ENCODE measurements at regions not wholly inside any gene's neighbourhood (a gene's known extent, or its start where the extent isn't known, plus 50 kb on each side); places are given as distances from the start of the nearest gene placed in this dataset.

DNA sequence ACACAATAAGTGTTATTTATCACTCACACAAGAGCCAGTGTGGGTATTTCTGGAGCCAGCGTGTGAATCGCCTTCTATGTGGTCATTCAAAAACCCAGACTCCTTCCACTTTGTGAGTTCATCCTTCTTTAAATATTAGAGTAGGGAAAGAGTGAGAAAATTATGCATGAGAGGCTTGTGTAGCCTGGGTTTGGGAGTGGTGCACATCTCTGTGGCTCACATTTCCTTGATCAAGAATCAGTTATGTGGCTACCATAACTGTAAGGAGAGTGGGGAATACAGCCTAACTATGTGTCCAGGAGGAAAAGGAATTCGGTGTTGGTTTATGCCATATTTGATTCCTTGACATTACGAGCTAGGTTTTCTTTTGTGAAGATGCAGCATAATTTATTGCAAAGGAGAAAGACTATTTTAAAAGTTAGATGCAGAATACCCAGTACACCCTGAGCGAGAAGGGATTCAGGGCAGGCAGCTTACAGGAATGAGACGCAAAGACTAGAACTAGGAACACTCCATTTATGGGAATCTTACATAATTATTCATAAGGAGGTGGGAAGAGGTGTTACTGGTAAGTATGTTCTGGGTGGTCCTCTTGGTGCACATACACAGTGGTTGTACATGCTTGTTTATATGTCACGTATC lies 638.5 kb downstream of the COL12A1 start:
- no peak overlapping the region for H3K4me2 ChIP-seq (ENCODE audit: low read length)
- no peaks in the 10 kb centered on the region for H3K27me3 ChIP-seq (ENCODE audit: control insufficient read depth, low read length)
- H4K20me1 ChIP-seq (ENCODE audit: control insufficient read depth, insufficient read depth, low read depth, low read length) = no peaks in the 10 kb centered on the region
- no peak overlapping the region for H3K4me3 ChIP-seq (ENCODE audit: low read length)
- no peak overlapping the region for H3K27ac ChIP-seq (ENCODE audit: low read depth, low read length)
- H3K79me2 ChIP-seq (ENCODE audit: control insufficient read depth, low read length) = no peaks in the 10 kb centered on the region
- no peaks in the 10 kb centered on the region for H3K9me3 ChIP-seq (ENCODE audit: control insufficient read depth, insufficient read depth, low read length)
- no peaks in the 10 kb centered on the region for H3K4me1 ChIP-seq (ENCODE audit: control insufficient read depth, low read length)
- H3K36me3 ChIP-seq (ENCODE audit: control insufficient read depth, low read length) = no peaks in the 10 kb centered on the region
- no peaks in the 10 kb centered on the region for H3F3A ChIP-seq (ENCODE audit: control insufficient read depth, insufficient read depth)
- TF ChIP-seq, protein P1, sequence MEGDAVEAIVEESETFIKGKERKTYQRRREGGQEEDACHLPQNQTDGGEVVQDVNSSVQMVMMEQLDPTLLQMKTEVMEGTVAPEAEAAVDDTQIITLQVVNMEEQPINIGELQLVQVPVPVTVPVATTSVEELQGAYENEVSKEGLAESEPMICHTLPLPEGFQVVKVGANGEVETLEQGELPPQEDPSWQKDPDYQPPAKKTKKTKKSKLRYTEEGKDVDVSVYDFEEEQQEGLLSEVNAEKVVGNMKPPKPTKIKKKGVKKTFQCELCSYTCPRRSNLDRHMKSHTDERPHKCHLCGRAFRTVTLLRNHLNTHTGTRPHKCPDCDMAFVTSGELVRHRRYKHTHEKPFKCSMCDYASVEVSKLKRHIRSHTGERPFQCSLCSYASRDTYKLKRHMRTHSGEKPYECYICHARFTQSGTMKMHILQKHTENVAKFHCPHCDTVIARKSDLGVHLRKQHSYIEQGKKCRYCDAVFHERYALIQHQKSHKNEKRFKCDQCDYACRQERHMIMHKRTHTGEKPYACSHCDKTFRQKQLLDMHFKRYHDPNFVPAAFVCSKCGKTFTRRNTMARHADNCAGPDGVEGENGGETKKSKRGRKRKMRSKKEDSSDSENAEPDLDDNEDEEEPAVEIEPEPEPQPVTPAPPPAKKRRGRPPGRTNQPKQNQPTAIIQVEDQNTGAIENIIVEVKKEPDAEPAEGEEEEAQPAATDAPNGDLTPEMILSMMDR (IDR thresholded peaks at IDR 0.05; ENCODE audit: low read depth, low read length, poor library complexity, severe bottlenecking) = no peak
- TF ChIP-seq EZH2phosphoT487 (IDR thresholded peaks at IDR 0.05; ENCODE audit: borderline replicate concordance, low read length) = no peak
- H3K9me2 ChIP-seq (replicated peaks; ENCODE audit: control insufficient read depth, low read length) = no peaks in the 10 kb centered on the region

DNA sequence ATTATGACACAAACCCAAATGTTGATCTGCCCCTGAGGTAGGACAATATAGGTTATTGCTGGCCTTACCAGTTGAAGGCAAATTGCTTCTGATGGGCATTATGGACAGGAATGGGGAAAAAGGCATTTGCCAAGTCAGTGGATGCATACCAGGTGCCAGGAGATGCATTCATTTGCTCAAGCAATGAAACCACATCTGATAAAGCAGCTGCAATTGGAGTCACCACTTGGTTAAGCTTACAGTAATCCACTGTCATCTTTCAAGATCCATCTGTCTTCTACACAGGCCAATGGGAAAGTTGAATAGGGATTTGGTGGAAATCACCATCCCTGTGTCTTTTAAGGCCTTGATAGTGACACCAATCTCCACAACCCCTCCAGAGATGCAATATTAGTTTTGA lies 648.6 kb downstream of the COL12A1 start:
- Histone ChIP-seq H3F3A (ENCODE audit: control insufficient read depth, insufficient read depth) (no peaks in the 10 kb centered on the region), H3K36me3 (ENCODE audit: control insufficient read depth, low read length) (no peaks in the 10 kb centered on the region), H3K9me3 (ENCODE audit: control insufficient read depth, insufficient read depth, low read length) (no peaks in the 10 kb centered on the region), H3K27ac (ENCODE audit: low read depth, low read length) (no peak overlapping the region), H3K79me2 (ENCODE audit: control insufficient read depth, low read length) (no peaks in the 10 kb centered on the region), H3K4me2 (ENCODE audit: low read length) (no peak overlapping the region), H3K4me1 (ENCODE audit: control insufficient read depth, low read length) (no peaks in the 10 kb centered on the region), H3K27me3 (ENCODE audit: control insufficient read depth, low read length) (no peaks in the 10 kb centered on the region), H4K20me1 (ENCODE audit: control insufficient read depth, insufficient read depth, low read depth, low read length) (no peaks in the 10 kb centered on the region), H3K9me2 (replicated peaks; ENCODE audit: control insufficient read depth, low read length) (no peaks in the 10 kb centered on the region), H3K4me3 (ENCODE audit: low read length) (no peak overlapping the region)
- TF ChIP-seq EZH2phosphoT487 (IDR thresholded peaks at IDR 0.05; ENCODE audit: borderline replicate concordance, low read length) = no peak
- TF ChIP-seq, protein P1 (IDR thresholded peaks at IDR 0.05; ENCODE audit: low read depth, low read length, poor library complexity, severe bottlenecking) = no peak

DNA sequence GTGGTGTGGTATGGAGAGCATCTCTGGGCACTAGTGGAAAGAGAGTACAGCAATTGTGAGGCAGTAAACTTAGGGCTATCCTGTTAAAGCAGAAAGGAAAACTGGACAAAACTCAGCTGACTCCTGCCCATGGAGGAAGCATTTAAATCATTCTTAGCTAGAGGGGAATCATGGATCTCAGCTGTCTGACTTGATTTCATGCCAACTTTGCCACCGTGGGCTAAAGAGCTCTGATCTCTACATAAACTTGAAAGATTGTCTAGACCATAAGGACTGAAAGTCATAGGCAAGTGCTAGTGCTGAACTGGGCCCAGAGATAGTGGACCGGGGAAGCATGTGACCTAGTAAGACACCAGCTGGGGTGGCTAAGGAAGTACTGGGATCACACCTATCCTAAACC lies 651.8 kb downstream of the COL12A1 start:
- Histone ChIP-seq H3K4me2 (ENCODE audit: low read length) (no peak overlapping the region), H3K27ac (ENCODE audit: low read depth, low read length) (no peak overlapping the region), H4K20me1 (ENCODE audit: control insufficient read depth, insufficient read depth, low read depth, low read length) (no peaks in the 10 kb centered on the region), H3F3A (ENCODE audit: control insufficient read depth, insufficient read depth) (no peaks in the 10 kb centered on the region), H3K27me3 (ENCODE audit: control insufficient read depth, low read length) (no peaks in the 10 kb centered on the region), H3K9me3 (ENCODE audit: control insufficient read depth, insufficient read depth, low read length) (no peaks in the 10 kb centered on the region), H3K4me1 (ENCODE audit: control insufficient read depth, low read length) (no peaks in the 10 kb centered on the region), H3K9me2 (replicated peaks; ENCODE audit: control insufficient read depth, low read length) (no peaks in the 10 kb centered on the region), H3K4me3 (ENCODE audit: low read length) (no peak overlapping the region), H3K36me3 (ENCODE audit: control insufficient read depth, low read length) (no peaks in the 10 kb centered on the region), H3K79me2 (ENCODE audit: control insufficient read depth, low read length) (no peaks in the 10 kb centered on the region)
- TF ChIP-seq EZH2phosphoT487 (IDR thresholded peaks at IDR 0.05; ENCODE audit: borderline replicate concordance, low read length) = no peak
- TF ChIP-seq, protein P1 (IDR thresholded peaks at IDR 0.05; ENCODE audit: low read depth, low read length, poor library complexity, severe bottlenecking) = no peak
